PFSK-1 (cell line): ENCODE measurements at regions not wholly inside any gene's neighbourhood (a gene's known extent, or its start where the extent isn't known, plus 50 kb on each side); places are given as distances from the start of the nearest gene placed in this dataset.

Experiments used
- FOXP2 ChIP-seq: optimal IDR thresholded peaks from 2 replicates; pipeline ENCODE3; 2011; ENCODE audit warnings: borderline replicate concordance, control low read depth, inconsistent platforms; ENCODE audit not compliant: insufficient read depth; ENCODE audit errors: extremely low read length, extremely low read depth
- POLR2AphosphoS5 ChIP-seq: IDR thresholded peaks from 2 replicates; pipeline ENCODE4 v1.6.1; 2012; ENCODE audit warnings: low read depth, mild to moderate bottlenecking, control low read depth, low read length, moderate library complexity
- SIN3A ChIP-seq: IDR thresholded peaks from 2 replicates; pipeline ENCODE4 v1.6.1; 2012; ENCODE audit warnings: mild to moderate bottlenecking, low read length, moderate library complexity, borderline replicate concordance; ENCODE audit not compliant: insufficient read depth
- TAF1 ChIP-seq: IDR thresholded peaks from 2 replicates; pipeline ENCODE4 v1.6.1; 2012; ENCODE audit warnings: low read length, control low read depth, borderline replicate concordance; ENCODE audit not compliant: insufficient read depth
- TF ChIP-seq, protein P1 (sequence below), 2 experiments: IDR thresholded peaks; 2 replicates each; pipeline versions ENCODE4 v1.6.1 to v1.8.0; 2011 to 2012; ENCODE audit warnings: low read depth in 2 of 2, low read length in 2 of 2, control low read depth in 1 of 2, inconsistent platforms in 1 of 2, mild to moderate bottlenecking in 1 of 2, moderate library complexity in 1 of 2; ENCODE audit not compliant: insufficient read depth in 1 of 2

DNA sequence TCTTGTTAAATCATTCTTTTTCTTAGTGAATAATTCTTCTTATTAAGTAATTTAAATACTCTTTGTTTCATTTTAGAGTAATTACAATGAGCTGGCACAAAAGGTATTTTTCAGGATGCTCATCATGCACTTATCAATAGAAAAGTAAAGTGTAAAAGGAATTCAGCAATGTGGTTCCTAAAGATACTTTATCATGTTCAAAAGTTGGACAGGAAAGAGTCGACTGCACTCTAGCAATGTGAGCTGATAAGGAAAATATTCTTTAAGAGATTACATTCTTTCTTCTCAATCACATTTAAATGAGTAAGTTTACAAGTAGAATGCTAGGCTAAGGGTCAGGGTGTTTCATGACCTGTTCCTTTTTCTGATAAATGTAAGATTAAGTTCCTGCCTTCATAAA is 609.5 kb upstream of the FAM241A start:
- TF ChIP-seq SIN3A: no peak
- no peak for TF ChIP-seq POLR2AphosphoS5
- TF ChIP-seq, protein P1, sequence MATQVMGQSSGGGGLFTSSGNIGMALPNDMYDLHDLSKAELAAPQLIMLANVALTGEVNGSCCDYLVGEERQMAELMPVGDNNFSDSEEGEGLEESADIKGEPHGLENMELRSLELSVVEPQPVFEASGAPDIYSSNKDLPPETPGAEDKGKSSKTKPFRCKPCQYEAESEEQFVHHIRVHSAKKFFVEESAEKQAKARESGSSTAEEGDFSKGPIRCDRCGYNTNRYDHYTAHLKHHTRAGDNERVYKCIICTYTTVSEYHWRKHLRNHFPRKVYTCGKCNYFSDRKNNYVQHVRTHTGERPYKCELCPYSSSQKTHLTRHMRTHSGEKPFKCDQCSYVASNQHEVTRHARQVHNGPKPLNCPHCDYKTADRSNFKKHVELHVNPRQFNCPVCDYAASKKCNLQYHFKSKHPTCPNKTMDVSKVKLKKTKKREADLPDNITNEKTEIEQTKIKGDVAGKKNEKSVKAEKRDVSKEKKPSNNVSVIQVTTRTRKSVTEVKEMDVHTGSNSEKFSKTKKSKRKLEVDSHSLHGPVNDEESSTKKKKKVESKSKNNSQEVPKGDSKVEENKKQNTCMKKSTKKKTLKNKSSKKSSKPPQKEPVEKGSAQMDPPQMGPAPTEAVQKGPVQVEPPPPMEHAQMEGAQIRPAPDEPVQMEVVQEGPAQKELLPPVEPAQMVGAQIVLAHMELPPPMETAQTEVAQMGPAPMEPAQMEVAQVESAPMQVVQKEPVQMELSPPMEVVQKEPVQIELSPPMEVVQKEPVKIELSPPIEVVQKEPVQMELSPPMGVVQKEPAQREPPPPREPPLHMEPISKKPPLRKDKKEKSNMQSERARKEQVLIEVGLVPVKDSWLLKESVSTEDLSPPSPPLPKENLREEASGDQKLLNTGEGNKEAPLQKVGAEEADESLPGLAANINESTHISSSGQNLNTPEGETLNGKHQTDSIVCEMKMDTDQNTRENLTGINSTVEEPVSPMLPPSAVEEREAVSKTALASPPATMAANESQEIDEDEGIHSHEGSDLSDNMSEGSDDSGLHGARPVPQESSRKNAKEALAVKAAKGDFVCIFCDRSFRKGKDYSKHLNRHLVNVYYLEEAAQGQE (IDR thresholded peaks at IDR 0.05; ENCODE audit: insufficient read depth in 1 of 2, low read depth in 2 of 2, low read length in 2 of 2): no peak
- TF ChIP-seq FOXP2: no peak
- no peak for TF ChIP-seq TAF1
